Naive thymus-derived CD4-positive, alpha-beta T cell (primary cell): ENCODE measurements at regions not wholly inside any gene's neighbourhood (a gene's known extent, or its start where the extent isn't known, plus 50 kb on each side); places are given as distances from the start of the nearest gene placed in this dataset.

Experiments used
- ATAC-seq: fragments of 150-1000 bp; cut with Tn5 transposase; 2 replicates; pipeline ENCODE4 v1.10.0; 2021; ENCODE audit warnings: mild to moderate bottlenecking, moderate library complexity
- CTCF ChIA-PET: fragments of 350-600 bp; sonication (Branson Sonifier 250); formaldehyde crosslinking; loops from one replicate; lab custom pipeline; 2021; ENCODE audit warnings: antibody characterized with exemption; lab: Charles Lee
- POLR2A ChIA-PET: fragments of 350-600 bp; sonication (Branson Sonifier 250); formaldehyde crosslinking; loops from one replicate; lab custom pipeline; 2021; ENCODE audit warnings: antibody characterized with exemption, inconsistent platforms; lab: Charles Lee
- DNase-seq, 9 donors: peaks; one replicate each; pipeline versions ENCODE4 v3.0.0 to v3.0.0-alpha.2; 2020 to 2022; ENCODE audit warnings: mixed read lengths in 1 of 9
- H3K27ac ChIP-seq: one replicate; pipeline ENCODE4 v1.7.0; 2013; ENCODE audit warnings: mild to moderate bottlenecking, low read depth, low read length, moderate library complexity
- H3K27me3 ChIP-seq, 2 donors: one replicate each; pipeline ENCODE4 v1.7.0; 2013; ENCODE audit warnings: low read length in 2 of 2, mild to moderate bottlenecking in 2 of 2, moderate library complexity in 2 of 2; ENCODE audit not compliant: control insufficient read depth in 2 of 2, insufficient read depth in 2 of 2
- H3K36me3 ChIP-seq, 3 experiments: 1 replicate in 2 of 3; 2 replicates in 1 of 3; pipeline ENCODE4 v1.7.0; 2013; ENCODE audit warnings: low read length in 3 of 3, mild to moderate bottlenecking in 3 of 3, moderate library complexity in 1 of 3; ENCODE audit not compliant: insufficient read depth in 3 of 3, control insufficient read depth in 2 of 3
- H3K4me1 ChIP-seq, 2 donors: one replicate each; pipeline ENCODE4 v1.7.0; 2013; ENCODE audit warnings: low read length in 2 of 2, mild to moderate bottlenecking in 2 of 2, moderate library complexity in 1 of 2; ENCODE audit not compliant: control insufficient read depth in 2 of 2, insufficient read depth in 2 of 2
- H3K4me3 ChIP-seq: 2 replicates; pipeline ENCODE4 v1.7.0; 2013; ENCODE audit warnings: mild to moderate bottlenecking, low read length
- H3K9me3 ChIP-seq, 3 experiments: 1 replicate in 2 of 3; 2 replicates in 1 of 3; pipeline ENCODE4 v1.7.0; 2013; ENCODE audit warnings: low read length in 3 of 3; ENCODE audit not compliant: control insufficient read depth in 2 of 3
- H3K27ac Mint-ChIP-seq, 9 donors: one replicate each; pipeline ENCODE4 v1.8.0; 2020 to 2022; ENCODE audit warnings: mixed read lengths in 9 of 9, mild to moderate bottlenecking in 8 of 9, moderate library complexity in 5 of 9, inconsistent platforms in 2 of 9
- H3K27me3 Mint-ChIP-seq, 5 donors: one replicate each; pipeline ENCODE4 v1.8.0; 2021 to 2022; ENCODE audit warnings: mixed read lengths in 5 of 5, mild to moderate bottlenecking in 1 of 5
- H3K36me3 Mint-ChIP-seq, 5 donors: one replicate each; pipeline ENCODE4 v1.8.0; 2020 to 2022; ENCODE audit warnings: mixed read lengths in 5 of 5, mild to moderate bottlenecking in 3 of 5, inconsistent platforms in 1 of 5
- H3K4me1 Mint-ChIP-seq, 7 donors: one replicate each; pipeline ENCODE4 v1.8.0; 2020 to 2022; ENCODE audit warnings: mixed read lengths in 7 of 7, mild to moderate bottlenecking in 3 of 7, inconsistent platforms in 1 of 7
- H3K4me3 Mint-ChIP-seq, 10 donors: one replicate each; pipeline ENCODE4 v1.8.0; 2020 to 2022; ENCODE audit warnings: mild to moderate bottlenecking in 10 of 10, mixed read lengths in 10 of 10, moderate library complexity in 6 of 10, inconsistent platforms in 2 of 10
- H3K9me3 Mint-ChIP-seq, 11 donors: one replicate each; pipeline ENCODE4 v1.8.0; 2020 to 2022; ENCODE audit warnings: mixed read lengths in 11 of 11, mild to moderate bottlenecking in 4 of 11, inconsistent platforms in 1 of 11, moderate library complexity in 1 of 11
- intact Hi-C, 2 donors: fragments of 100-400 bp; cut with micrococcal nuclease; formaldehyde crosslinking; loops; one replicate each; pipeline ENCODE4 v1.15.1; 2023

GRCh38 chr14:76922092-76922491, 95.9 kb downstream of the LRRC74A start:
- H3K27ac Mint-ChIP-seq, result peak overlapping the region in 3 of 9 donors; percentile 15 to 48 (median 36)
- no peaks in the 10 kb centered on the region for H3K36me3 Mint-ChIP-seq
- CTCF ChIA-PET, result interaction anchor here (1.0 to 2.1 kb wide), 4 partner anchors 31 to 148 kb away, joined by 3 to 9 read pairs (median 5); no protein-coding TSS in a partner anchor
- POLR2A ChIA-PET, result interaction anchor here (1.0 kb wide), 1 partner anchor 114 kb away, joined by 3 read pairs; no protein-coding TSS in a partner anchor
- H3K4me3 Mint-ChIP-seq, result no peak overlapping the region
- ATAC-seq (no peak), DNase-seq (no peak)
- Histone ChIP-seq H3K27me3 (no peaks in the 10 kb centered on the region), H3K27ac (no peak overlapping the region), H3K36me3 (no peaks in the 10 kb centered on the region), H3K4me1 (peaks cover 11 to 42% of the 10 kb centered on the region in 2 donors), H3K9me3 (no peaks in the 10 kb centered on the region), H3K4me3 (no peak overlapping the region)
- H3K4me1 Mint-ChIP-seq, result peaks cover 22 to 84% (median 77%) of the 10 kb centered on the region in 7 donors
- intact Hi-C loops, result no loop called here
- H3K27me3 Mint-ChIP-seq, result no peaks in the 10 kb centered on the region
- peaks cover 0 to 3% (median 0%) of the 10 kb centered on the region in 11 donors for H3K9me3 Mint-ChIP-seq

GRCh38 chr14:76921088-76921399, 94.8 kb downstream of the LRRC74A start:
- ChIA-PET CTCF (interaction anchor here (0.6 to 2.1 kb wide), 7 partner anchors 9 to 148 kb away, joined by 3 to 7 read pairs (median 3); no protein-coding TSS in a partner anchor), POLR2A (interaction anchor here (0.6 to 2.4 kb wide), 8 partner anchors 9 to 473 kb away, joined by 3 to 12 read pairs (median 4); no protein-coding TSS in a partner anchor)
- ATAC-seq (no peak), DNase-seq (no peak)
- no peaks in the 10 kb centered on the region for H3K36me3 ChIP-seq
- Mint-ChIP-seq H3K4me3 (peak overlapping the region in 1 of 10 donors; percentile 22), H3K4me1 (peaks cover 12 to 79% (median 67%) of the 10 kb centered on the region in 7 donors), H3K9me3 (peaks cover 0 to 1% (median 0%) of the 10 kb centered on the region in 11 donors), H3K27ac (peak overlapping the region in 2 of 9 donors; percentile 57 to 60), H3K36me3 (no peaks in the 10 kb centered on the region), H3K27me3 (peaks cover 0 to 1% (median 0%) of the 10 kb centered on the region in 5 donors)
- intact Hi-C loops, result no loop called here
- no peak overlapping the region for H3K27ac ChIP-seq
- H3K4me1 ChIP-seq, result peaks cover 6 to 33% of the 10 kb centered on the region in 2 donors
- H3K27me3 ChIP-seq, result no peaks in the 10 kb centered on the region
- H3K4me3 ChIP-seq, result no peak overlapping the region
- H3K9me3 ChIP-seq, result no peaks in the 10 kb centered on the region

- no peak overlapping the region for H3K27ac ChIP-seq
- no peaks in the 10 kb centered on the region for H3K27me3 ChIP-seq
- no peak overlapping the region for H3K4me3 ChIP-seq
- intact Hi-C loops, result no loop called here
- Mint-ChIP-seq H3K4me3 (peak overlapping the region in 6 of 10 donors; percentile 30 to 67 (median 55)), H3K4me1 (peaks cover 12 to 76% (median 63%) of the 10 kb centered on the region in 7 donors), H3K27ac (peak overlapping the region in 1 of 9 donors; percentile 51), H3K27me3 (peaks cover 0 to 1% (median 0%) of the 10 kb centered on the region in 5 donors), H3K9me3 (peaks cover 0 to 1% (median 0%) of the 10 kb centered on the region in 11 donors), H3K36me3 (no peaks in the 10 kb centered on the region)
- no peak for DNase-seq
- no peaks in the 10 kb centered on the region for H3K9me3 ChIP-seq
- POLR2A ChIA-PET, result interaction anchor here (0.6 to 2.4 kb wide), 12 partner anchors 10 to 474 kb away, joined by 3 to 12 read pairs (median 3); no protein-coding TSS in a partner anchor
- CTCF ChIA-PET, result interaction anchor here (0.6 to 4.9 kb wide), 5 partner anchors 9 to 148 kb away, joined by 3 to 21 read pairs (median 4); no protein-coding TSS in a partner anchor
- no peaks in the 10 kb centered on the region for H3K36me3 ChIP-seq
- peaks cover 1 to 28% of the 10 kb centered on the region in 2 donors for H3K4me1 ChIP-seq
- ATAC-seq, result no peak
These were observed 94.3 kb downstream of the LRRC74A start for GRCh38 chr14:76920331-76921087.

- Histone ChIP-seq H3K4me1 (peaks cover 0 to 27% of the 10 kb centered on the region in 2 donors), H3K27ac (no peak overlapping the region), H3K36me3 (no peaks in the 10 kb centered on the region), H3K4me3 (no peak overlapping the region), H3K9me3 (no peaks in the 10 kb centered on the region), H3K27me3 (no peaks in the 10 kb centered on the region)
- H3K36me3 Mint-ChIP-seq, result no peaks in the 10 kb centered on the region
- intact Hi-C loops, result no loop called here
- ChIA-PET CTCF (interaction anchor here (0.8 to 4.9 kb wide), 9 partner anchors 24 to 149 kb away, joined by 3 to 21 read pairs (median 3); no protein-coding TSS in a partner anchor), POLR2A (interaction anchor here (0.6 to 2.4 kb wide), 12 partner anchors 10 to 402 kb away, joined by 3 to 12 read pairs (median 4); no protein-coding TSS in a partner anchor)
- DNase-seq (peak in 6 of 9 donors; percentile 23 to 46 (median 28)), ATAC-seq (peak; percentile 56)
- H3K4me1 Mint-ChIP-seq, result peaks cover 12 to 69% (median 59%) of the 10 kb centered on the region in 7 donors
- H3K4me3 Mint-ChIP-seq, result peak overlapping the region; percentile 29 to 67 (median 54)
- peak overlapping the region in 3 of 9 donors; percentile 18 to 51 (median 40) for H3K27ac Mint-ChIP-seq
- peaks cover 0 to 1% (median 0%) of the 10 kb centered on the region in 5 donors for H3K27me3 Mint-ChIP-seq
- H3K9me3 Mint-ChIP-seq, result peaks cover 0 to 1% (median 0%) of the 10 kb centered on the region in 11 donors
These were observed 93.5 kb downstream of the LRRC74A start for GRCh38 chr14:76919431-76920330.
